ENCODE measurements at regions not wholly inside any gene's neighbourhood (a gene's known extent, or its start where the extent isn't known, plus 50 kb on each side); places are given as distances from the start of the nearest gene placed in this dataset.
A peak's percentile ranks its signal among the peaks of the same experiment; 100 is the strongest.

DNA sequence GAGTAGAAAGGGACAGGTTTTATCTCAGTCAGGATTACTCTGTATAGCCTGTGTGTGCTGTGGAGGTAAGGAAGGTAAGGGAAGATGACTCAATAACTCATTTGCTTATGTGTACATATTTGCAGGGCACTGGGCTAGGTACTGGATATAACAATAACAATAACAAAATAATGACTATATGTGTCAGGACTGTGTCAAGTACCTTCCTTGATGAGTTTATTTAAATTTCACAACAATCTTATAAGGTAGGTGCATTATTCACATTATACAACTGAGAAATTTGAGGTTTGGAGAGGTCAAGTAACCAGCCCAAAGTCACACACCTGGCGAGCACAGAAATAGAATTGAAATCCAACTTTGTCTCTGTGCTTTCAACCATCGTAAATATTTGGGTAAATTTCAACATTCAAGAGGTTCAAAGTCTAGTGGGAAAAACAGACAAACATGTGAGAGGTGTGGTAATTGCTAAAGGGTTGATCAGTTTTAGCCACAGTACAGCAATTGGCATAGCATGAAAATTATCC lies 131.8 kb downstream of the APIP start (continued):
- peak; percentile 60; the same call in 1 of the 2 replicates for TF ChIP-seq SMAD3 (CRISPR knock-in tag; IDR thresholded peaks at IDR 0.05)
- TF ChIP-seq SALL2 (CRISPR knock-in tag; IDR thresholded peaks at IDR 0.05) = no peak
- TF ChIP-seq CCAR2 (optimal IDR thresholded peaks at IDR 0.05; ENCODE audit: low read depth, low read length) = no peak
- TF ChIP-seq PPARG (CRISPR knock-in tag; conservative IDR thresholded peaks at IDR 0.05) = no peak
- no peak for TF ChIP-seq ZNF30 (CRISPR knock-in tag; IDR thresholded peaks at IDR 0.05)
- TF ChIP-seq ERF (CRISPR knock-in tag; IDR thresholded peaks at IDR 0.05) = 0 out of 2 replicates have a peak, but pooled peaks have one; percentile 14
- TF ChIP-seq, protein P1, sequence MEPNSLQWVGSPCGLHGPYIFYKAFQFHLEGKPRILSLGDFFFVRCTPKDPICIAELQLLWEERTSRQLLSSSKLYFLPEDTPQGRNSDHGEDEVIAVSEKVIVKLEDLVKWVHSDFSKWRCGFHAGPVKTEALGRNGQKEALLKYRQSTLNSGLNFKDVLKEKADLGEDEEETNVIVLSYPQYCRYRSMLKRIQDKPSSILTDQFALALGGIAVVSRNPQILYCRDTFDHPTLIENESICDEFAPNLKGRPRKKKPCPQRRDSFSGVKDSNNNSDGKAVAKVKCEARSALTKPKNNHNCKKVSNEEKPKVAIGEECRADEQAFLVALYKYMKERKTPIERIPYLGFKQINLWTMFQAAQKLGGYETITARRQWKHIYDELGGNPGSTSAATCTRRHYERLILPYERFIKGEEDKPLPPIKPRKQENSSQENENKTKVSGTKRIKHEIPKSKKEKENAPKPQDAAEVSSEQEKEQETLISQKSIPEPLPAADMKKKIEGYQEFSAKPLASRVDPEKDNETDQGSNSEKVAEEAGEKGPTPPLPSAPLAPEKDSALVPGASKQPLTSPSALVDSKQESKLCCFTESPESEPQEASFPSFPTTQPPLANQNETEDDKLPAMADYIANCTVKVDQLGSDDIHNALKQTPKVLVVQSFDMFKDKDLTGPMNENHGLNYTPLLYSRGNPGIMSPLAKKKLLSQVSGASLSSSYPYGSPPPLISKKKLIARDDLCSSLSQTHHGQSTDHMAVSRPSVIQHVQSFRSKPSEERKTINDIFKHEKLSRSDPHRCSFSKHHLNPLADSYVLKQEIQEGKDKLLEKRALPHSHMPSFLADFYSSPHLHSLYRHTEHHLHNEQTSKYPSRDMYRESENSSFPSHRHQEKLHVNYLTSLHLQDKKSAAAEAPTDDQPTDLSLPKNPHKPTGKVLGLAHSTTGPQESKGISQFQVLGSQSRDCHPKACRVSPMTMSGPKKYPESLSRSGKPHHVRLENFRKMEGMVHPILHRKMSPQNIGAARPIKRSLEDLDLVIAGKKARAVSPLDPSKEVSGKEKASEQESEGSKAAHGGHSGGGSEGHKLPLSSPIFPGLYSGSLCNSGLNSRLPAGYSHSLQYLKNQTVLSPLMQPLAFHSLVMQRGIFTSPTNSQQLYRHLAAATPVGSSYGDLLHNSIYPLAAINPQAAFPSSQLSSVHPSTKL (CRISPR knock-in tag; IDR thresholded peaks at IDR 0.05) = peak; percentile 92
- no peak for TF ChIP-seq ZFP36L2 (CRISPR knock-in tag; IDR thresholded peaks at IDR 0.05)
- TF ChIP-seq NR2F2 (IDR thresholded peaks at IDR 0.05; ENCODE audit: borderline replicate concordance, low read depth) = peak; percentile 67; the same call in 1 of the 2 replicates
- no peak for TF ChIP-seq TCF12 (IDR thresholded peaks at IDR 0.05)
- TF ChIP-seq TCF12 (CRISPR knock-in tag; IDR thresholded peaks at IDR 0.05) = peak; percentile 51; the same call in 1 of the 2 replicates
- 0 out of 2 replicates have a peak, but pooled peaks have one; percentile 18 for TF ChIP-seq ZNF431 (CRISPR knock-in tag; IDR thresholded peaks at IDR 0.05; ENCODE audit: borderline replicate concordance, low read depth)
- TF ChIP-seq SIX1 (CRISPR knock-in tag; IDR thresholded peaks at IDR 0.05; ENCODE audit: borderline replicate concordance) = peak; percentile 58; the same call in 1 of the 2 replicates
- peak; percentile 14; the same call in 1 of the 2 replicates for TF ChIP-seq ZNF430 (CRISPR knock-in tag; IDR thresholded peaks at IDR 0.05)
- TF ChIP-seq, protein P2, sequence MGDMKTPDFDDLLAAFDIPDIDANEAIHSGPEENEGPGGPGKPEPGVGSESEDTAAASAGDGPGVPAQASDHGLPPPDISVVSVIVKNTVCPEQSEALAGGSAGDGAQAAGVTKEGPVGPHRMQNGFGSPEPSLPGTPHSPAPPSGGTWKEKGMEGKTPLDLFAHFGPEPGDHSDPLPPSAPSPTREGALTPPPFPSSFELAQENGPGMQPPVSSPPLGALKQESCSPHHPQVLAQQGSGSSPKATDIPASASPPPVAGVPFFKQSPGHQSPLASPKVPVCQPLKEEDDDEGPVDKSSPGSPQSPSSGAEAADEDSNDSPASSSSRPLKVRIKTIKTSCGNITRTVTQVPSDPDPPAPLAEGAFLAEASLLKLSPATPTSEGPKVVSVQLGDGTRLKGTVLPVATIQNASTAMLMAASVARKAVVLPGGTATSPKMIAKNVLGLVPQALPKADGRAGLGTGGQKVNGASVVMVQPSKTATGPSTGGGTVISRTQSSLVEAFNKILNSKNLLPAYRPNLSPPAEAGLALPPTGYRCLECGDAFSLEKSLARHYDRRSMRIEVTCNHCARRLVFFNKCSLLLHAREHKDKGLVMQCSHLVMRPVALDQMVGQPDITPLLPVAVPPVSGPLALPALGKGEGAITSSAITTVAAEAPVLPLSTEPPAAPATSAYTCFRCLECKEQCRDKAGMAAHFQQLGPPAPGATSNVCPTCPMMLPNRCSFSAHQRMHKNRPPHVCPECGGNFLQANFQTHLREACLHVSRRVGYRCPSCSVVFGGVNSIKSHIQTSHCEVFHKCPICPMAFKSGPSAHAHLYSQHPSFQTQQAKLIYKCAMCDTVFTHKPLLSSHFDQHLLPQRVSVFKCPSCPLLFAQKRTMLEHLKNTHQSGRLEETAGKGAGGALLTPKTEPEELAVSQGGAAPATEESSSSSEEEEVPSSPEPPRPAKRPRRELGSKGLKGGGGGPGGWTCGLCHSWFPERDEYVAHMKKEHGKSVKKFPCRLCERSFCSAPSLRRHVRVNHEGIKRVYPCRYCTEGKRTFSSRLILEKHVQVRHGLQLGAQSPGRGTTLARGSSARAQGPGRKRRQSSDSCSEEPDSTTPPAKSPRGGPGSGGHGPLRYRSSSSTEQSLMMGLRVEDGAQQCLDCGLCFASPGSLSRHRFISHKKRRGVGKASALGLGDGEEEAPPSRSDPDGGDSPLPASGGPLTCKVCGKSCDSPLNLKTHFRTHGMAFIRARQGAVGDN (CRISPR knock-in tag; IDR thresholded peaks at IDR 0.05) = no peak
- 0 out of 2 replicates have a peak, but pooled peaks have one; percentile 25 for TF ChIP-seq SOX13 (IDR thresholded peaks at IDR 0.05)
- peak in 1 of 2 experiments; percentile 78; a peak in 2 of 4 replicates for TF ChIP-seq SOX13 (CRISPR knock-in tag; conservative IDR thresholded peaks at IDR 0.05 in 1 of 2, IDR thresholded peaks at IDR 0.05 in 1 of 2)
- peak; percentile 32; the same call in 1 of the 2 replicates for TF ChIP-seq CEBPB (IDR thresholded peaks at IDR 0.05; ENCODE audit: borderline replicate concordance, low read depth, low read length)
- TF ChIP-seq GFI1 (CRISPR knock-in tag; IDR thresholded peaks at IDR 0.05; ENCODE audit: borderline replicate concordance) = no peak
- TF ChIP-seq MIXL1 (CRISPR knock-in tag; IDR thresholded peaks at IDR 0.05) = peak; percentile 74; the same call in 1 of the 2 replicates
- TF ChIP-seq, protein P3, sequence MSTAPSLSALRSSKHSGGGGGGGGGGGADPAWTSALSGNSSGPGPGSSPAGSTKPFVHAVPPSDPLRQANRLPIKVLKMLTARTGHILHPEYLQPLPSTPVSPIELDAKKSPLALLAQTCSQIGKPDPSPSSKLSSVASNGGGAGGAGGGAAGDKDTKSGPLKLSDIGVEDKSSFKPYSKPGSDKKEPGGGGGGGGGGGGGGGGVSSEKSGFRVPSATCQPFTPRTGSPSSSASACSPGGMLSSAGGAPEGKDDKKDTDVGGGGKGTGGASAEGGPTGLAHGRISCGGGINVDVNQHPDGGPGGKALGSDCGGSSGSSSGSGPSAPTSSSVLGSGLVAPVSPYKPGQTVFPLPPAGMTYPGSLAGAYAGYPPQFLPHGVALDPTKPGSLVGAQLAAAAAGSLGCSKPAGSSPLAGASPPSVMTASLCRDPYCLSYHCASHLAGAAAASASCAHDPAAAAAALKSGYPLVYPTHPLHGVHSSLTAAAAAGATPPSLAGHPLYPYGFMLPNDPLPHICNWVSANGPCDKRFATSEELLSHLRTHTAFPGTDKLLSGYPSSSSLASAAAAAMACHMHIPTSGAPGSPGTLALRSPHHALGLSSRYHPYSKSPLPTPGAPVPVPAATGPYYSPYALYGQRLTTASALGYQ (CRISPR knock-in tag; IDR thresholded peaks at IDR 0.05) = peak; percentile 38; the same call in 1 of the 2 replicates
